Mammary epithelial cell (primary cell): ENCODE measurements at regions not wholly inside any gene's neighbourhood (a gene's known extent, or its start where the extent isn't known, plus 50 kb on each side); places are given as distances from the start of the nearest gene placed in this dataset.

Experiments used
- EZH2 ChIP-seq: IDR thresholded peaks from 2 replicates; pipeline ENCODE4 v1.6.1; 2012; ENCODE audit warnings: low read length, inconsistent platforms, borderline replicate concordance
- TF ChIP-seq, protein P1 (sequence below), 2 donors: IDR thresholded peaks in 1 of 2; conservative IDR thresholded peaks in 1 of 2; 2 replicates each; pipeline ENCODE4 v1.5.1; 2011 to 2012; ENCODE audit warnings: inconsistent platforms in 2 of 2, low read length in 2 of 2, mild to moderate bottlenecking in 2 of 2, control low read depth in 1 of 2, low read depth in 1 of 2; ENCODE audit not compliant: insufficient read depth in 1 of 2; ENCODE audit errors: extremely low read depth in 1 of 2

DNA sequence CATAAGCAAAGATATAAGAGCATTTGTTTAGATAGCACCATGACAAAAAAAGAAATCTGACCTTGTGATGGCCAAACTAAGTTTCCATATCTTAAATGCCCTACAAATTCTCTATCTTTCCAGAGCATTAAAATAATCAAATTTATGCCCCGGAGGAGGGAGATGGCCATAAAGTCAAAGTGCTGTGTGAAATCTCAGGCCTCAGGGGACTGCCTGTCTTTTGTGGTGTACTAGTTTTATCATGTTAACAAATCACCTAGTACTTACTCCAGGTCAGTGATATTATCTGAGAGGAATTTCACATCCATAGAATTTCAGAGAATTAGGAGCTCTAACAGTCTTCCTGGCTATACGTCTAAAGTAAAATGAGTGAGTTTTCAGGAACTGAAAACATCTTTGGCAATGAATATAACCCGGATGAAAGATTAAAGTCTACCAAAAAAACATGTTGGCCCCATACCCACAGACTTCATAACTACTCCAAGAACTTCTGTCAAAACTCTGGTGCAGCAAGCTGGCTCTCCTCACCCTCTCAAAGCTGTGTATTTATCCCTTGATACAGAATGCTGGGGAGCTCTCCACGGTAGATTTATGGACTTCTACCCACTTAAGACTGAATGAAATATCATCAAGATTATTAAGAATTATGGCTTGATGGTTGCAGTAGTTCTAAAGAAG, 682.8 kb downstream of the SORCS1 start:
- TF ChIP-seq, protein P1, sequence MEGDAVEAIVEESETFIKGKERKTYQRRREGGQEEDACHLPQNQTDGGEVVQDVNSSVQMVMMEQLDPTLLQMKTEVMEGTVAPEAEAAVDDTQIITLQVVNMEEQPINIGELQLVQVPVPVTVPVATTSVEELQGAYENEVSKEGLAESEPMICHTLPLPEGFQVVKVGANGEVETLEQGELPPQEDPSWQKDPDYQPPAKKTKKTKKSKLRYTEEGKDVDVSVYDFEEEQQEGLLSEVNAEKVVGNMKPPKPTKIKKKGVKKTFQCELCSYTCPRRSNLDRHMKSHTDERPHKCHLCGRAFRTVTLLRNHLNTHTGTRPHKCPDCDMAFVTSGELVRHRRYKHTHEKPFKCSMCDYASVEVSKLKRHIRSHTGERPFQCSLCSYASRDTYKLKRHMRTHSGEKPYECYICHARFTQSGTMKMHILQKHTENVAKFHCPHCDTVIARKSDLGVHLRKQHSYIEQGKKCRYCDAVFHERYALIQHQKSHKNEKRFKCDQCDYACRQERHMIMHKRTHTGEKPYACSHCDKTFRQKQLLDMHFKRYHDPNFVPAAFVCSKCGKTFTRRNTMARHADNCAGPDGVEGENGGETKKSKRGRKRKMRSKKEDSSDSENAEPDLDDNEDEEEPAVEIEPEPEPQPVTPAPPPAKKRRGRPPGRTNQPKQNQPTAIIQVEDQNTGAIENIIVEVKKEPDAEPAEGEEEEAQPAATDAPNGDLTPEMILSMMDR (conservative IDR thresholded peaks at IDR 0.05 in 1 of 2, IDR thresholded peaks at IDR 0.05 in 1 of 2; ENCODE audit: extremely low read depth in 1 of 2, insufficient read depth in 1 of 2, low read depth in 1 of 2, low read length in 2 of 2): no peak
- TF ChIP-seq EZH2: no peak
